ENCODE measurements at regions not wholly inside any gene's neighbourhood (a gene's known extent, or its start where the extent isn't known, plus 50 kb on each side); places are given as distances from the start of the nearest gene placed in this dataset.

DNA sequence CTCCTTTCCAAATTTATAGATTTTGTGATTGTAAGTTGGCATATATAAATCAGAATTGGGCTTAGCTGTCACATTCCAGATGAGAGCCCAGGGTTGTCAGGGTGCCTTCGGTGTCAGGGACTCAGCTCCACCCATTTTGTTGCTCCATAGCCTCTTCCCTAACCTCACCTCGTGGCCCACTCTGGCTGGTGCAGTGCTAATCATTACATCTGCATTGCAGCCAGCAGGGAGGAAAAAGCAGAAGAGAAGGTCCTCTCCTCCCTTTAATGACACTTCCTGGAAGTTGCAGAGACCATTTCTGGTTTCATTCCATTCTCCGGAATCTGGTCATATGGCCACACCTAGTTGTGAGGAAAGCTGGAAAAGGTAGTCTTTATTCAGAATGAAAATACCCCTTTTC lies 113.3 kb downstream of the CCT6B start:
- Histone ChIP-seq H3K27me3 (ENCODE audit: insufficient read depth, low read depth) (no peaks in the 10 kb centered on the region), H4K20me1 (ENCODE audit: insufficient read depth) (no peaks in the 10 kb centered on the region), H3K36me3 (ENCODE audit: insufficient read depth) (no peaks in the 10 kb centered on the region), H3K4me2 (no peak overlapping the region), H3K9ac (no peak overlapping the region), H3K4me1 (ENCODE audit: low read depth, poor library complexity, severe bottlenecking) (no peaks in the 10 kb centered on the region), H3K79me2 (ENCODE audit: insufficient read depth, low read depth) (no peaks in the 10 kb centered on the region), H2AFZ (ENCODE audit: low read depth) (no peak overlapping the region), H3K4me3 (IDR thresholded peaks at IDR 0.05; ENCODE audit: insufficient read depth, low read depth, low read length) (no peak overlapping the region), H3K27ac (no peak overlapping the region)
- TF ChIP-seq, protein P1, sequence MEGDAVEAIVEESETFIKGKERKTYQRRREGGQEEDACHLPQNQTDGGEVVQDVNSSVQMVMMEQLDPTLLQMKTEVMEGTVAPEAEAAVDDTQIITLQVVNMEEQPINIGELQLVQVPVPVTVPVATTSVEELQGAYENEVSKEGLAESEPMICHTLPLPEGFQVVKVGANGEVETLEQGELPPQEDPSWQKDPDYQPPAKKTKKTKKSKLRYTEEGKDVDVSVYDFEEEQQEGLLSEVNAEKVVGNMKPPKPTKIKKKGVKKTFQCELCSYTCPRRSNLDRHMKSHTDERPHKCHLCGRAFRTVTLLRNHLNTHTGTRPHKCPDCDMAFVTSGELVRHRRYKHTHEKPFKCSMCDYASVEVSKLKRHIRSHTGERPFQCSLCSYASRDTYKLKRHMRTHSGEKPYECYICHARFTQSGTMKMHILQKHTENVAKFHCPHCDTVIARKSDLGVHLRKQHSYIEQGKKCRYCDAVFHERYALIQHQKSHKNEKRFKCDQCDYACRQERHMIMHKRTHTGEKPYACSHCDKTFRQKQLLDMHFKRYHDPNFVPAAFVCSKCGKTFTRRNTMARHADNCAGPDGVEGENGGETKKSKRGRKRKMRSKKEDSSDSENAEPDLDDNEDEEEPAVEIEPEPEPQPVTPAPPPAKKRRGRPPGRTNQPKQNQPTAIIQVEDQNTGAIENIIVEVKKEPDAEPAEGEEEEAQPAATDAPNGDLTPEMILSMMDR (conservative IDR thresholded peaks at IDR 0.05; ENCODE audit: low read depth, low read length), result no peak

DNA sequence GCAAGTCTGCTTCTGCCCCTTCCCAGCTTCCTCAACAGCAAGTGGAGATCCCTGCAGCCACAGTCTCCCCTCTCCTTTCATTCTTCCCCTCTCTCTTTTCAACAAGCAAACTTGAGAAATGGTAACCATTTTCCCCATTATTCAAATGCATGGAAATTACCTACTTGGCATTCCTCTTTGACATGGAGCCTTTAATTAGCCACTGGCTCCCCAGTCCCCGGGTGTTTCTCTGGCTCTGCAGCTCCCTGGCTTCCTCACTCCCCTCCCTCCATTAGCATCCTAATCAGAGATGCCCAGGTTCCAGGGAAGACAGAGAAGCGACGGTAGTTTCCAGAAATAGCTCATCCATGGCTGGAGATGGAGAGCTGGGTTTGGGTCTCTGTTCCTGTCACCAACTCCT lies 116.0 kb downstream of the CCT6B start:
- H3K79me2 ChIP-seq (ENCODE audit: insufficient read depth, low read depth), result no peaks in the 10 kb centered on the region
- H3K4me1 ChIP-seq (ENCODE audit: low read depth, poor library complexity, severe bottlenecking), result no peaks in the 10 kb centered on the region
- no peak overlapping the region for H3K4me2 ChIP-seq
- H3K9ac ChIP-seq, result no peak overlapping the region
- no peak overlapping the region for H3K4me3 ChIP-seq (IDR thresholded peaks at IDR 0.05; ENCODE audit: insufficient read depth, low read depth, low read length)
- TF ChIP-seq, protein P1 (conservative IDR thresholded peaks at IDR 0.05; ENCODE audit: low read depth, low read length), result no peak
- H3K27ac ChIP-seq, result no peak overlapping the region
- H4K20me1 ChIP-seq (ENCODE audit: insufficient read depth), result no peaks in the 10 kb centered on the region
- H2AFZ ChIP-seq (ENCODE audit: low read depth), result no peak overlapping the region
- H3K27me3 ChIP-seq (ENCODE audit: insufficient read depth, low read depth), result no peaks in the 10 kb centered on the region
- H3K36me3 ChIP-seq (ENCODE audit: insufficient read depth), result no peaks in the 10 kb centered on the region

DNA sequence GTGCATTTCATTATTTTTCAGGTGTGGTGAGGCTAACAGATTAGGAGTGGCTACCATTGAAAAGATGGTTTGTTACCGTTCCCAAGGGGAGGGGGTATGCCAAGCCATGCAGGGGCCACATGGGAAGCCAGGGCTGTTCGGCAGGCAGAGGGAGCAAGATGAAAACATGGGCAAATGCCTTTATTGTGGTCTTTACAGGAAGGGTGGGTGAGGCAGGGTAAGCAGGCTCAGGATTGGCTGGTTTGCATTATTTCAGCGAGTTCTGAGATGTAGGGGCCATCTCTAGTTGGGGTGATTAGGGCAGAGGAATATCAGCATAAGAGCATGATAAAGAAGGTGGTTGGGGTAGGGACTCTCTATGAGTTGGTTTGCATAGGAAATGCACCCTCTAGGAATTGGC lies 117.6 kb downstream of the CCT6B start:
- Histone ChIP-seq H3K79me2 (ENCODE audit: insufficient read depth, low read depth) (no peaks in the 10 kb centered on the region), H3K4me2 (no peak overlapping the region), H4K20me1 (ENCODE audit: insufficient read depth) (no peaks in the 10 kb centered on the region), H3K9ac (no peak overlapping the region), H3K36me3 (ENCODE audit: insufficient read depth) (no peaks in the 10 kb centered on the region), H3K27me3 (ENCODE audit: insufficient read depth, low read depth) (no peaks in the 10 kb centered on the region), H2AFZ (ENCODE audit: low read depth) (no peak overlapping the region), H3K4me1 (ENCODE audit: low read depth, poor library complexity, severe bottlenecking) (no peaks in the 10 kb centered on the region), H3K4me3 (IDR thresholded peaks at IDR 0.05; ENCODE audit: insufficient read depth, low read depth, low read length) (no peak overlapping the region), H3K27ac (no peak overlapping the region)
- TF ChIP-seq, protein P1 (conservative IDR thresholded peaks at IDR 0.05; ENCODE audit: low read depth, low read length), result no peak

DNA sequence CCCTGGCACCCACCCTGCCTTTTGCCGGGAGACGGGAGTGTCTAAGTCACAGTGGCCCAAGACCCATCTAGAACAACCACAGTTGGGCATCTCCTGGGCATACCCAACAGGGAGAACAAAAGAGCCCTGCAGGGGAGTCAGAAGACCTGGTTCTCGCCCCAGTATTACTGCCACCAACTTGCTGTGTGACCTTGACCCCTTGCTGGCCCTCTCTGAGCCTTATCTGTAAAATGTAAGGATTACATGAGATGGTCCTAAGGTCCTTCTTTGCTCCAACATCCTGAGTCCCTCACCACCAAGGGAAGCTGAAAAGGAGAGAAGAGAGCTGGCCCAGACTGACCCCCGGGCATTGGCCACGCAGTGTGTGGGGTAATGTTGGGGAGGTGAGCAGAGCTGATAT lies 119.0 kb downstream of the CCT6B start:
- Histone ChIP-seq H2AFZ (ENCODE audit: low read depth) (no peak overlapping the region), H3K79me2 (ENCODE audit: insufficient read depth, low read depth) (no peaks in the 10 kb centered on the region), H4K20me1 (ENCODE audit: insufficient read depth) (no peaks in the 10 kb centered on the region), H3K27ac (no peak overlapping the region), H3K36me3 (ENCODE audit: insufficient read depth) (no peaks in the 10 kb centered on the region), H3K27me3 (ENCODE audit: insufficient read depth, low read depth) (no peaks in the 10 kb centered on the region), H3K4me3 (IDR thresholded peaks at IDR 0.05; ENCODE audit: insufficient read depth, low read depth, low read length) (no peak overlapping the region), H3K4me1 (ENCODE audit: low read depth, poor library complexity, severe bottlenecking) (no peaks in the 10 kb centered on the region), H3K4me2 (no peak overlapping the region), H3K9ac (no peak overlapping the region)
- TF ChIP-seq, protein P1 (conservative IDR thresholded peaks at IDR 0.05; ENCODE audit: low read depth, low read length), result no peak

DNA sequence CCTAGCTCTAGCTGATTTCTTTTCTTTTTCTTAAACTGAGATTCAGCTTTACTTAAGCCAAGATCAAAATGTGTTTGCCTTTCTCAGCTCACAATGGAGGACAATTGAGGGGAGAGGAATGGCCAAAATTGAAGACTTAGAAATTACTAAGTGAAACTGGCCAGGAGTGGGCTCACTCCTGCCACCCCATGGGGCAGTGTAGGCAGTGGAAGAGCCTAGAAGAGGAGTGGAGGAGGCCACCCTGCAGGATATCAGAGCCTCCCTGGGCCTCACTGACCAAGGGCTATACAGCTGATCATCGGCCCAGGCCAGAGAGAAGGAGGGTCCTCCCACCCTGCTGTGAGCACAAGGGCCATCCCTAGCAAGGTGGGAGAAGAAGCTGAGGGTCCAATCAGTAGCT lies 119.8 kb downstream of the CCT6B start:
- TF ChIP-seq, protein P1 (conservative IDR thresholded peaks at IDR 0.05; ENCODE audit: low read depth, low read length), result no peak
- H4K20me1 ChIP-seq (ENCODE audit: insufficient read depth), result no peaks in the 10 kb centered on the region
- no peaks in the 10 kb centered on the region for H3K79me2 ChIP-seq (ENCODE audit: insufficient read depth, low read depth)
- H2AFZ ChIP-seq (ENCODE audit: low read depth), result no peak overlapping the region
- H3K27me3 ChIP-seq (ENCODE audit: insufficient read depth, low read depth), result no peaks in the 10 kb centered on the region
- H3K4me2 ChIP-seq, result no peak overlapping the region
- H3K4me3 ChIP-seq (IDR thresholded peaks at IDR 0.05; ENCODE audit: insufficient read depth, low read depth, low read length), result no peak overlapping the region
- no peak overlapping the region for H3K27ac ChIP-seq
- H3K4me1 ChIP-seq (ENCODE audit: low read depth, poor library complexity, severe bottlenecking), result no peaks in the 10 kb centered on the region
- no peaks in the 10 kb centered on the region for H3K36me3 ChIP-seq (ENCODE audit: insufficient read depth)
- H3K9ac ChIP-seq, result no peak overlapping the region

Measured in KMS-11 (cell line).